ENCODE measurements at regions not wholly inside any gene's neighbourhood (a gene's known extent, or its start where the extent isn't known, plus 50 kb on each side); places are given as distances from the start of the nearest gene placed in this dataset.

DNA sequence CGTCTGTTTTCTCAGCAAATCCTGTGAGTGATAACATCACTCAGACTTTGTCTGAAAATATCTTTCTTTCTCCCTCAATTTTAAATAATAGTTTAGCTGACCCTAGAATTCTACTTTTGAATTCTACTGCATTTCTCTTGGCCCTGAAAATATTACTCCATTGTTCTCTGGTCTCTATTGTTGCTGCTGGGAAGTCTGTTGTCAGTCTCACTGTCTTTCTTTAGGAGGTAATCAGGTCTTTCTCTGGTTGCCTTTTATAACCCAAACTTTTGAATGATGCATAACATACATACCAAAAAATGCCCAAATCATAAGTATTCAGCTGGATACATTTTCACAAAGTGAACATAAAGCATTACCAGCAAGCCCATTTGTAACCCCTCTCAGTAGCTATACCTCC lies 100.0 kb downstream of the MATN1 start:
- no peak overlapping the region for H3K9ac ChIP-seq (ENCODE audit: low read length in 2 of 2)
- H3K27me3 ChIP-seq (ENCODE audit: control insufficient read depth in 1 of 2, insufficient read depth in 2 of 2, low read length in 2 of 2), result peaks cover 11 to 13% of the 10 kb centered on the region in 2 donors
- H3K4me1 ChIP-seq (ENCODE audit: control insufficient read depth, insufficient read depth, low read length), result no peaks in the 10 kb centered on the region
- no peak overlapping the region for H3K4me3 ChIP-seq (ENCODE audit: low read length in 2 of 2)
- peaks cover 3 to 7% of the 10 kb centered on the region in 2 donors for H3K9me3 ChIP-seq (ENCODE audit: control insufficient read depth in 2 of 2, low read length in 2 of 2)
- no peaks in the 10 kb centered on the region for H3K36me3 ChIP-seq (ENCODE audit: control insufficient read depth in 2 of 2, insufficient read depth in 2 of 2, low read length in 2 of 2)
- no peak overlapping the region for H3K27ac ChIP-seq (ENCODE audit: low read length)

DNA sequence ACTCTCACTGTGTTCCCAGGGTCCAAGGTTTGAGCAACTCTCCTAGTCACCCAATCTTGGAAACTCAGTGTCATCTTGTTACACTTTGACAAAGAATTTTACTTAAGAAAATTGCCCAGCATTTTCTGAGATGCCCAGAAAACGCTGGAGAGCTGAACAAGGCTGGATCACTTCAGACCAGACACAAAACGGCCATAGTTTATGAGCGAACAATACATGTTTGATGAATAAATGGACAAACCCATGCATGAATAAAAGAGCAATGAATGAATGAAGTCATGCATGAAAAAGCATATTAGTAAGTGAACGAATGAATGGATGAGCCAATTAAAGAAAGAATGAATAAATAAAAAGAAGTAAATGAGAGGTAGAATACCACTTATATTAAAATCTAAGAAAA lies 103.8 kb downstream of the MATN1 start:
- H3K36me3 ChIP-seq (ENCODE audit: control insufficient read depth in 2 of 2, insufficient read depth in 2 of 2, low read length in 2 of 2), result no peaks in the 10 kb centered on the region
- no peak overlapping the region for H3K9ac ChIP-seq (ENCODE audit: low read length in 2 of 2)
- no peak overlapping the region for H3K27ac ChIP-seq (ENCODE audit: low read length)
- peaks cover 10 to 29% of the 10 kb centered on the region in 2 donors for H3K27me3 ChIP-seq (ENCODE audit: control insufficient read depth in 1 of 2, insufficient read depth in 2 of 2, low read length in 2 of 2)
- H3K4me1 ChIP-seq (ENCODE audit: control insufficient read depth, insufficient read depth, low read length), result no peaks in the 10 kb centered on the region
- H3K9me3 ChIP-seq (ENCODE audit: control insufficient read depth in 2 of 2, low read length in 2 of 2), result peaks cover 3% of the 10 kb centered on the region in 2 donors
- no peak overlapping the region for H3K4me3 ChIP-seq (ENCODE audit: low read length in 2 of 2)

DNA sequence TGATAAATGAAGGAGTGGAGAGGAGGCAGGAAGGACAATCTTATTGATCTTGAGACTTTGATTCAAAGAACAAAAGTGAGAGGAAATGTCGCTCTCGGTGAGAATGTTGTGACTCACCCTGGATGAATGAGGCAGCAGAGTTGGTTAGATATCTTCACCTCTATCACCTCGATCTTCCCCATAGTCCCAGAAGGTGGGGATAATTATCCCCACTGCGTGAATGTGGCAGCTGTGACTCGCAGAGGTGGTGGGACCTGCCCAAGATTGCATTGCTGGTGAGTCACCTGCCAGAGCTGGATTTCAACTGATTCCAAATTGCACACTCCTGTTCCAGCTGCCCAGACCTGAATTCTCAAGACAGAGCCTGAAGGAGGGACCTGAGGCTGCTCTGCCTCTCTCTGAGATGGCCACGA lies 105.0 kb downstream of the MATN1 start:
- Histone ChIP-seq H3K27me3 (ENCODE audit: control insufficient read depth in 1 of 2, insufficient read depth in 2 of 2, low read length in 2 of 2) (peaks cover 10 to 29% of the 10 kb centered on the region in 2 donors), H3K36me3 (ENCODE audit: control insufficient read depth in 2 of 2, insufficient read depth in 2 of 2, low read length in 2 of 2) (no peaks in the 10 kb centered on the region), H3K4me3 (ENCODE audit: low read length in 2 of 2) (no peak overlapping the region), H3K27ac (ENCODE audit: low read length) (no peak overlapping the region), H3K9me3 (ENCODE audit: control insufficient read depth in 2 of 2, low read length in 2 of 2) (peaks cover 3% of the 10 kb centered on the region in 2 donors), H3K4me1 (ENCODE audit: control insufficient read depth, insufficient read depth, low read length) (no peaks in the 10 kb centered on the region), H3K9ac (ENCODE audit: low read length in 2 of 2) (no peak overlapping the region)

DNA sequence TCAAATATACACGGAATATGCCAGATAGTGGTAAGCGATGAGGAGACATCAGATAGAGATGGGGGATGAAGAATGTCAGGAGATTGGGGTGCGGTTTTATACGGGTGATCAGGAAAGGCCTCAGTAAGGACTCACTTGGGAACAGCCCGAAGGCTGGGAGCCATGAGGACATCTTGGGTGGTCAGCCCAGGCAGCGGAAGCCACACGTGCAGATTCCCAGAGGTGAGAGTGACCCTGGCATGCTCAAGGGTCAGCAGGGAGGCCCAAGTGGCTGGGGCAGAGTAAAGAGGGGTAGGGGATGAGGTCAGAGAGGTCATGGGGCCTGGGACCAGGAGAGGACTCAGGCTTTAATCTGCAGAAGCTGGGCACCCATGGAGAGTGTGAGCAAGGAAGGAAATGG lies 106.6 kb downstream of the MATN1 start:
- Histone ChIP-seq H3K27me3 (ENCODE audit: control insufficient read depth in 1 of 2, insufficient read depth in 2 of 2, low read length in 2 of 2) (peaks cover 8 to 30% of the 10 kb centered on the region in 2 donors), H3K4me3 (ENCODE audit: low read length in 2 of 2) (no peak overlapping the region), H3K36me3 (ENCODE audit: control insufficient read depth in 2 of 2, insufficient read depth in 2 of 2, low read length in 2 of 2) (no peaks in the 10 kb centered on the region), H3K9me3 (ENCODE audit: control insufficient read depth in 2 of 2, low read length in 2 of 2) (no peaks in the 10 kb centered on the region), H3K27ac (ENCODE audit: low read length) (no peak overlapping the region), H3K4me1 (ENCODE audit: control insufficient read depth, insufficient read depth, low read length) (no peaks in the 10 kb centered on the region), H3K9ac (ENCODE audit: low read length in 2 of 2) (no peak overlapping the region)

DNA sequence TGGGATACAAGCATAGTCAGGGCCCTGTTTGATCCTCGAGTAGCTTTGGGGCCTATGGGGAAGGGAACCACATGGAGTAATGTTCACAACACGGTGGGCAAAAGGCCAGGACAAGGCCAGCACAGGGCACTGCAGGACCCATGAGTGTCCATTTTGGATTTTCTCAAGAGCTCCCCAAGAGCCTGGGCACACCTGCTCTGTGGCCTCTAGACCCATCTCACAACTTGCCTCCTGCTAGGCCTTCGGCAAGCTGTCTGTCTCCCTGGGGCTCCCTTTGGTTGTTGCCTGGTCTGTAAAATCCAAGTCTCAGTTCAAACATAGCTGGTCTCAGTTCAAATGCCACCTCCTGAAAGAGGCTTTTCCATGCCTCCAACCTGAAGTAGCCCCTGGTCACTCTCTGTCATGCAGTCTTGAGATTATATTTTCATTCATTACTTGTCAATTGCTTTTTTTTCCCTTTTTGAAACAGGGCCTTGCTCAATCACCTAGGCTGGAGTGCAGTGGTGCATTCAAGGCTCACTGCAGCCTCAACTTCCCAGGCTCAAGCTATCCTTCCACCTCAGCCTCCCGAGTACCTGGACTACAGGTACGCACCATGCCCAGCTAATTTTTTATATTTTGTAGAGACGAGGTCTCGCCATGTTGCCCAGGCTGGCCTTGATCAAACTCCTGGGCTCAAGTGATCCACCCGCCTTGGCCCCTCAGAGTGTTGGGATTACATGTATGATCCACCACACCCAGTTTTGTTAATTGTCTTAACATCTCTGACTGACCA lies 107.4 kb downstream of the MATN1 start:
- Histone ChIP-seq H3K9me3 (ENCODE audit: control insufficient read depth in 2 of 2, low read length in 2 of 2) (no peaks in the 10 kb centered on the region), H3K36me3 (ENCODE audit: control insufficient read depth in 2 of 2, insufficient read depth in 2 of 2, low read length in 2 of 2) (no peaks in the 10 kb centered on the region), H3K9ac (ENCODE audit: low read length in 2 of 2) (no peak overlapping the region), H3K4me3 (ENCODE audit: low read length in 2 of 2) (no peak overlapping the region), H3K27ac (ENCODE audit: low read length) (no peak overlapping the region), H3K4me1 (ENCODE audit: control insufficient read depth, insufficient read depth, low read length) (no peaks in the 10 kb centered on the region), H3K27me3 (ENCODE audit: control insufficient read depth in 1 of 2, insufficient read depth in 2 of 2, low read length in 2 of 2) (peaks cover 6 to 31% of the 10 kb centered on the region in 2 donors)

DNA sequence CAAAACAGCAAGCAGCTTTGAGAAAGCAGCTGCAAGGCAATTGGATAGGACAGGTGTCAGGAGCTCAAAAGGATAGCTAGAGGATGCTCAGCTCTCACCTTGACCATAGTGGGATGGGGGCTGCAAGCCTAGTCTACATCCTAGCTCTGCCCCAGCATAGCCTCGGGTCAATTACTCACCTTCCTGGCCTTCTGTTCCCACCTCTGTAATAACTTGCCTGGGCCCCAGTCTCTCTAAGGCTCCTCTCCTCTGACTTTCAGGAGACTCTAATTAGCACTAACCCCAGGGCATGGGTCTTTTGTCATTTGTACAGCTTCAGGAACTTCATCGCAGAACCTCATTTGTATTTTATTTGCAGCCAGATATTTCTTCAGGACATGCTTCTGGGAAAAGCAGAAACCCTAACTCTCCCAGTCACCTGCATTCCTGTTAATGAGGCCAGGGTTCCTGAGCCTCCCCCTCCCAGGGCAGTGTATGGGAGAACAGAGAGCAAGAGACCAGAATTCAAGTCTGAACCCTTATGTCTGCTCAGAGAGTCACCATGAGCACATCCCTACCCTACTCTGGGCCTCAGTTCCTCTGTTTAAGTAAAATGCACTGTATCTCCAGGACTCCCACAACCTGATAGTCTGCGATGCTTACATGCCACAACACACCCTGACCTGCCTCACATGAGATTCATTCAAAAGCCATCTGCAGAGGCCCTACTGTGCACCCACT lies 108.1 kb downstream of the MATN1 start:
- no peaks in the 10 kb centered on the region for H3K36me3 ChIP-seq (ENCODE audit: control insufficient read depth in 2 of 2, insufficient read depth in 2 of 2, low read length in 2 of 2)
- H3K9me3 ChIP-seq (ENCODE audit: control insufficient read depth in 2 of 2, low read length in 2 of 2), result no peaks in the 10 kb centered on the region
- H3K4me1 ChIP-seq (ENCODE audit: control insufficient read depth, insufficient read depth, low read length), result no peaks in the 10 kb centered on the region
- H3K9ac ChIP-seq (ENCODE audit: low read length in 2 of 2), result no peak overlapping the region
- peaks cover 3 to 28% of the 10 kb centered on the region in 2 donors for H3K27me3 ChIP-seq (ENCODE audit: control insufficient read depth in 1 of 2, insufficient read depth in 2 of 2, low read length in 2 of 2)
- no peak overlapping the region for H3K27ac ChIP-seq (ENCODE audit: low read length)
- no peak overlapping the region for H3K4me3 ChIP-seq (ENCODE audit: low read length in 2 of 2)

DNA sequence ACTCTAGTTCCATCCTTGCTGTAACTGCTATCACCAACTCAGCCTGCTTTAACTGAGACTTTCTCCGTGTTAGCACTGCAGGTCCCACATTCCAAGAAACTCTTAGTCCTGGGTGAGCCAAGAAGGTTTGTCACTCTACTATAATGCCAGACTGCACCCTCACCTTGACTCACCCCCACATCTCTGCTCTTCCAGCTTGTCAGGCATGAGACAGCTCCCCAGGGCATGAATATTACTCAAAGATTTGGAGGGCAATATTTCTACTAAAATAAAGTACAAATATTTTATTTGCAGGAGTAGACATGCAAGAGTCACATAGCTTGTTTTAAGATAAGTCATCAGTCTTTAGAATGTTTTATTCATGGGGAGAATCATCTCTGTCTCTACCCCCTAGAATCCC lies 110.2 kb downstream of the MATN1 start:
- no peaks in the 10 kb centered on the region for H3K4me1 ChIP-seq (ENCODE audit: control insufficient read depth, insufficient read depth, low read length)
- H3K9ac ChIP-seq (ENCODE audit: low read length in 2 of 2), result no peak overlapping the region
- peaks cover 0 to 23% of the 10 kb centered on the region in 2 donors for H3K27me3 ChIP-seq (ENCODE audit: control insufficient read depth in 1 of 2, insufficient read depth in 2 of 2, low read length in 2 of 2)
- no peaks in the 10 kb centered on the region for H3K36me3 ChIP-seq (ENCODE audit: control insufficient read depth in 2 of 2, insufficient read depth in 2 of 2, low read length in 2 of 2)
- no peak overlapping the region for H3K4me3 ChIP-seq (ENCODE audit: low read length in 2 of 2)
- no peak overlapping the region for H3K27ac ChIP-seq (ENCODE audit: low read length)
- H3K9me3 ChIP-seq (ENCODE audit: control insufficient read depth in 2 of 2, low read length in 2 of 2), result no peaks in the 10 kb centered on the region

DNA sequence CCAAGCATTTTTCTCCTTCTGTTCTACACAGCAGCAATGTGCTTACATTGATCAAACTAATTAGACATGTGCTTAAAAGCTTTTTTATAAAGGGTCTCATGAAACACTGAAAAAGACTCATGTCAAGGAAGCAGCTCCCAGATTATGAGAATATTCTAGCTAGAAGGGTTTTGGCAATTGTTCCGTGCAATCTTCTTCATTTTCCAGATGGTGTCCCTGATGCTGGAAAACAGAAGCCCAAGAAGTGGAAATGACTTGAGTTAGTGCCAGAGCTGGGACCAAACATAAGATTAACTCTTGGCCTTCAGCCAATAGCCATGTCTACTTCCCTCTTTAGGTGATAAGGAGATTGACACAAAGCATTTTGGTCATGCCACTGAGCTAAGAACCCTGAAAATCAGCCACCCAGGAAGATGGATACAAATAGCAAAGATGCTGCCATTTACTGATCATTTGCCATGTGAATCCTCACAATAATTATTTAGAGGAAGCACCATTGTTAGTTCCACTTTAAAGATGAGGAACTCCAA lies 110.8 kb downstream of the MATN1 start:
- Histone ChIP-seq H3K36me3 (ENCODE audit: control insufficient read depth in 2 of 2, insufficient read depth in 2 of 2, low read length in 2 of 2) (no peaks in the 10 kb centered on the region), H3K4me1 (ENCODE audit: control insufficient read depth, insufficient read depth, low read length) (no peaks in the 10 kb centered on the region), H3K27me3 (ENCODE audit: control insufficient read depth in 1 of 2, insufficient read depth in 2 of 2, low read length in 2 of 2) (peaks cover 0 to 23% of the 10 kb centered on the region in 2 donors), H3K4me3 (ENCODE audit: low read length in 2 of 2) (no peak overlapping the region), H3K9me3 (ENCODE audit: control insufficient read depth in 2 of 2, low read length in 2 of 2) (no peaks in the 10 kb centered on the region), H3K27ac (ENCODE audit: low read length) (no peak overlapping the region), H3K9ac (ENCODE audit: low read length in 2 of 2) (no peak overlapping the region)

DNA sequence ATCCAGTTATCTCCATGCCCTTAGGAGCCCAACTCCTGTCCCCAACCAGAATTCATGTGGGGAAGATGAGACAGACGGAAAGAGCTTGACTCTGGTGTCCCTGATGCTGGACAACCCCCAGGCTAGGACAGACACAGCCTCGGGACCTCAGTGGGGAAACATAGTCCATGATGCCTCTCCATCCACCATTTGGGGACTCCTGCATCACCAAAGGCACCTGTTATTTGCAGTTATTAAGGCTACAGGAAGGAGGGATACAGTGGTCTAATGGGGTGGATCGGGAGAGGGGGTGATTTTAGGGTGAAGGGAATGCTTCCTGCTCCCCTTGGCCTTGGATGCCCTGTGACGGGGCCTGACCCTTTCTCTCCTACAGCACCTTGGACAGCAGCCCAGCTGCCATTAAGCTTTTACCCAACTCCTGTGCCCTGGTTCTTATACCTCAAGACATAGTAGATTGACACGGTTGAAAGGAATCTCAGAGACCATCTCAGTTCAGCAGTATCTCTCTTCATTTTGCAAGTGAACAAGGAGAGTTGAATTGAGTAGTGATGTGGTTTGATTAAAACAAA lies 111.6 kb downstream of the MATN1 start:
- no peak overlapping the region for H3K4me3 ChIP-seq (ENCODE audit: low read length in 2 of 2)
- H3K27me3 ChIP-seq (ENCODE audit: control insufficient read depth in 1 of 2, insufficient read depth in 2 of 2, low read length in 2 of 2), result peaks cover 6 to 18% of the 10 kb centered on the region in 2 donors
- no peaks in the 10 kb centered on the region for H3K9me3 ChIP-seq (ENCODE audit: control insufficient read depth in 2 of 2, low read length in 2 of 2)
- no peak overlapping the region for H3K27ac ChIP-seq (ENCODE audit: low read length)
- H3K4me1 ChIP-seq (ENCODE audit: control insufficient read depth, insufficient read depth, low read length), result no peaks in the 10 kb centered on the region
- H3K9ac ChIP-seq (ENCODE audit: low read length in 2 of 2), result no peak overlapping the region
- H3K36me3 ChIP-seq (ENCODE audit: control insufficient read depth in 2 of 2, insufficient read depth in 2 of 2, low read length in 2 of 2), result no peaks in the 10 kb centered on the region

DNA sequence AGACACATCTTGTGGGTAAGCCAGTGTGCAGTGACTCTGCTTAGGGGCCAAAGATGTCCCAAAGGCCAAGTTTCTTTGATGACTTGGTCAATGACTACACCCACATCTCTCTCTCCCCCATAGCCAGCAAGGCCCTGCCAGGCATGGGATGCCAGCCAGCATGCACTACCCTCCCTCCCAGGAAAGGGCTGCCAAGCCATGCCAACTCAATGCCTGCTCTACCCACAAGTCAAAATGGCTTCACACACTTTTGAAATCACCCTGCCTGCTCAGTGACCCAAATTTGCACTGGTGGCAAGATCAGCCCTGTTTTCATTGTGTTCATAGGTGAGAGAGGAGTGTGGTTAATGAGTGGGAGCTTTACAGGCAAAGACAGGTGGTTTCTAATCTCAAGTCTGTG lies 112.5 kb downstream of the MATN1 start:
- no peaks in the 10 kb centered on the region for H3K4me1 ChIP-seq (ENCODE audit: control insufficient read depth, insufficient read depth, low read length)
- no peak overlapping the region for H3K9ac ChIP-seq (ENCODE audit: low read length in 2 of 2)
- no peaks in the 10 kb centered on the region for H3K36me3 ChIP-seq (ENCODE audit: control insufficient read depth in 2 of 2, insufficient read depth in 2 of 2, low read length in 2 of 2)
- H3K27ac ChIP-seq (ENCODE audit: low read length), result no peak overlapping the region
- peaks cover 7 to 14% of the 10 kb centered on the region in 2 donors for H3K27me3 ChIP-seq (ENCODE audit: control insufficient read depth in 1 of 2, insufficient read depth in 2 of 2, low read length in 2 of 2)
- H3K4me3 ChIP-seq (ENCODE audit: low read length in 2 of 2), result no peak overlapping the region
- no peaks in the 10 kb centered on the region for H3K9me3 ChIP-seq (ENCODE audit: control insufficient read depth in 2 of 2, low read length in 2 of 2)
